Stimulated activated CD8-positive, alpha-beta memory T cell treated with anti-CD3 and anti-CD28 coated beads, Interleukin-4, amount 100 ng/mL, for 48 hours (primary cell): ENCODE measurements at regions not wholly inside any gene's neighbourhood (a gene's known extent, or its start where the extent isn't known, plus 50 kb on each side); places are given as distances from the start of the nearest gene placed in this dataset.

ENCODE experiments used
- DNase-seq: peaks from one replicate; pipeline ENCODE4 v3.0.0-alpha.2; 2020

DNA sequence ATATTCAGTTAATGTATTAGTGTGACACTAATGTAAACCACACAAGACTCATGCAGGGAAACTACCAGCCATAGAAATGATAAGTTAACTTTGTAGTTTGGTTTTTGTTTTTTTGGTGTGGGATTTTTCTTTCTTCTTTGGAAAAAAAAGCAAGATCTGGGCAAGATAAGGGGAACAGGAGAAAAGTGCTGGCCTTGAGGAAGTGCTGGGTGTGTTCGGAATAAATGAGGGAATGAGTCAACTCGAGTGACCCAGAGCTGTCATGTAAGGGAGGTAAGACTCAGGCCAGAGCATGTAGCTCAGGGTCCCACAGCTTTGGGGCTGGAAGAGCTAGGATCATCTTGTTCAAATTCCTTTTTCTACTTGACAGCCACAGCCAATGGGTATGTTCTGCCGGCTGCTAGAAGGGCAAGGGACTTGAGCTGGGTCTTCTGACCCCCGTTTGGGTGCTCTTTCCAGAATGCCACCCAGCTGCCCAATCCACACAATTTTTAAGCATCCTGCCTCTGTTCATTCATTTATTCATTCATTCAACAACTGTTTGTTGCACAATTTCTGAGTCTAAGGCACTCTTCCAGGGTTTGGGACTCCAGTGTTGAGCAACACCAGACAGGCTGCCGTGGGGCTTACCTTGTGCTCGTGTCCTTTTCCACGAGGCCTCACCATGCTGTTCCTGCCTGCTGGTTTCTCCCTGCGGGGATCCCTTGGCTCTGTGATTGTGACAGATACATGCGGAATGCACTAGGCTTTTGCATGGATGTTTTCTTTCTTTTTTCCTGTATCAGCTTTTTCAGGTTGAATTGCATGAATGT lies 54.5 kb downstream of the CLDN34 start:
- DNase-seq = no peak

DNA sequence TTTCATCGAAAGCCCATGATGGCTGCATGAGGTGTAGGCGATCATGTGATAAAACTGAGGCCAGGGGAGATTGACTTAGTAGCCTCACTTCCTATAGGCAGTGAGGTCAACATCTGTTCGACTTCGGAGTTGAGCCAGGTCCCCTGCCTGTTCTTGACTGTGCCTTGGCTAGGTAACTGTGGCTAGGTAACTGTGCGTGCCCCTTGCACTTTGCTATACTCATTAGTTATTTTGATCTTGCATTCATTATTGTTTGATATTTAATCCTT lies 55.0 kb downstream of the CLDN34 start:
- no peak for DNase-seq

GRCh38 chrX:10022580-10023245 lies 55.6 kb downstream of the CLDN34 start:
- DNase-seq = no peak

DNA sequence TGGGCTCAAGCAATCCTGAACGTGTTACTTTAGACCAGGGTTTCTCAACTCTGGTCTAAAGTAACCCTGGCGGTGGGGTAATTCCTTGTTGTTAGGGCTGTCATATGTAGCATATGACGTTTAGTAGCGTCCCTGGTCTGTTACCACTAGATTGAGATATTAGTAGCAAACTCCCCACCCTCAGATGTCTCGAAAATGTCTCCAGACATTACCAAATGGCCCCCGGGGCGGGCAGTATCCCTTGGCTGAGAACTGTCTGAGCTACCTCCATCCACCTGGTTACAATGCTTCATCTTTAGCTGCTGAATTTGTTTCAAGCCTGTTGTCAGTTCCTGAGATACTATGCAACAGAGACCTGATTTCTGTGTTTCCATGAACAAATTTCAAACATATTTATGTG lies 56.7 kb downstream of the CLDN34 start:
- no peak for DNase-seq

DNA sequence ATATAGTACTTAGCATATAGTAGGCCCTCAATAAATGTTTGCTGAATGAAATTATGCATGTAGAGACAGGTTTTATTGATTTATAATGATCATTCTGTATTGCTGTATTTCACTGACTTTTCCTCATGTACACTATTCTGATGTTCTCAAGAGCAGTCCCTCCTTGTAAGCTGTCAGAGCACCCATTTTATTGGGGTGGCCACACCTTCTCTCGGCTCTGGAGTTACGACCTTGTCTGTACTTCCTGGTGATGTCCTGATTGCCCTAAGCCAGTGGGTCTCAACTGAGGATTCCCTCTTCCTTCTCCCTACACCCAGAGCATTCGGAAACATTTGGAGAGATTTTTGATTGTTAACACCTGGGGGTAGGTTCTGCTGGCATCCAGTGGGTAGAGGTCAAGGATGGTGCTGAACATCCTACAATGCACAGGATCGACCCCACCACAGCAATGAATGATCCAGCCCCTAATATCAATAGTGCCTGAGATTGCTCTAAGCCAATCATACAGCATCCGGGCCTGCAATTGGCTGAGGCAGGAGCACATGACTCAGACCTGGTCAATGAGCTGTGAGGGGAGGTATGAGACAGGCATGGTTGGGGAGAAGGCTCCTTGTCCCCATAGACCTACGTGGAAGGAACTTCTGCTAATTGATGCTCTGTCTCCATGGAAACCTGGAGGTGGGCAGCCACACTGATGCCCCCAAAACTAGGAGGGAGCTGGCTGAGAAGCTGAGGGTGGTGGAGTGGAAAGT lies 58.8 kb downstream of the CLDN34 start:
- no peak for DNase-seq

GRCh38 chrX:10028283-10029104 lies 61.3 kb downstream of the CLDN34 start:
- no peak for DNase-seq

DNA sequence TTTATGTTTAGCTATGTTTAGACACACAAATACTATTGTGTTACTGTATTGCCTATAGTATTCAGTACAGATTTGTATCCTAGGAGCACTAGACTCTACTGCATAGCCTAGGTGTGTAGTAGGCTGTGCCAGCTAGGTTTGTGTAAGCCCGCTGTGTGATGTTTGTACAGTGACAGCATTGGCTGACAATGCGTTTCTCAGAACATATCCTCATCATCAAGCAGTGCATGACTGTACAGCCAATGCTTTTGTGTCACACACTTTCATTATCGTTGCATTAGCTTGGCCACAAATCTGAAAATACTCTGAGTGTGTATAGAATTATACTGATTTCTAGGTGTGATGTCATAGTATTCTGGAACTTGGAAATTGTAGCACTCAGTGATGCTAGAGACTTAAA lies 63.4 kb downstream of the CLDN34 start:
- no peak for DNase-seq

- DNase-seq = no peak
Measured at GRCh38 chrX:10031746-10032145, 64.6 kb downstream of the CLDN34 start.

- no peak for DNase-seq
Measured at GRCh38 chrX:10032147-10032546, 65.0 kb downstream of the CLDN34 start.

DNA sequence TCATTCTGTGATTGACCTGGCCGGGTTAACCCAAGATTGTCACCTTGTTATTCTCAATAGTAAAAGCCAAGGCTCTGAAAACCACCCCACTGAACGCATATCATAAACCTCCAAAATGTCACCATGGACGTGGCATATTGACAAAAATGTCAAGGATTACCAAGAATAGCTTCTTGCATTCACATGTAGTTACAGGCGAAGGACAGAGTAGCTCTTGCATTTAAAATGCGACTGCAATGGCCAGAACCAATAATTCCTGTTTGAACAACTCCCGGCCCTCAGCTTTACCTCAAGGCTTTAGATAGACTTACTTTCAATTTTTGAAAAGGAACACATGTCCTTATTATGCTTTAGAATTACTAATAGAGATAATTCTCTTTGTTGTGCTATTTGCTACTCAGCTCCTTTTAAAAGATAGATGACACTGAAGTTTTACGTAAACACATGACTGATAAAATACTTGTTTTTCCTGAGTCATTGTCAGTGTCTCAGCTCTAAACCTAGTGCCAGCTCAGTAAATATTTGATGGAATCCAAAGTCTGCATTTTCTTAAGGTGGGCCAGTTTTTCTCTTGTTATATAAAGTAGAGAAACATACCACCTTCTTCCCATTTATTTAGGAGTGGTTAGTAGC lies 66.3 kb downstream of the CLDN34 start:
- DNase-seq = no peak

GRCh38 chrX:10034740-10035260 lies 67.6 kb downstream of the CLDN34 start:
- no peak for DNase-seq

GRCh38 chrX:10038585-10038984 lies 71.4 kb downstream of the CLDN34 start:
- DNase-seq = no peak

DNA sequence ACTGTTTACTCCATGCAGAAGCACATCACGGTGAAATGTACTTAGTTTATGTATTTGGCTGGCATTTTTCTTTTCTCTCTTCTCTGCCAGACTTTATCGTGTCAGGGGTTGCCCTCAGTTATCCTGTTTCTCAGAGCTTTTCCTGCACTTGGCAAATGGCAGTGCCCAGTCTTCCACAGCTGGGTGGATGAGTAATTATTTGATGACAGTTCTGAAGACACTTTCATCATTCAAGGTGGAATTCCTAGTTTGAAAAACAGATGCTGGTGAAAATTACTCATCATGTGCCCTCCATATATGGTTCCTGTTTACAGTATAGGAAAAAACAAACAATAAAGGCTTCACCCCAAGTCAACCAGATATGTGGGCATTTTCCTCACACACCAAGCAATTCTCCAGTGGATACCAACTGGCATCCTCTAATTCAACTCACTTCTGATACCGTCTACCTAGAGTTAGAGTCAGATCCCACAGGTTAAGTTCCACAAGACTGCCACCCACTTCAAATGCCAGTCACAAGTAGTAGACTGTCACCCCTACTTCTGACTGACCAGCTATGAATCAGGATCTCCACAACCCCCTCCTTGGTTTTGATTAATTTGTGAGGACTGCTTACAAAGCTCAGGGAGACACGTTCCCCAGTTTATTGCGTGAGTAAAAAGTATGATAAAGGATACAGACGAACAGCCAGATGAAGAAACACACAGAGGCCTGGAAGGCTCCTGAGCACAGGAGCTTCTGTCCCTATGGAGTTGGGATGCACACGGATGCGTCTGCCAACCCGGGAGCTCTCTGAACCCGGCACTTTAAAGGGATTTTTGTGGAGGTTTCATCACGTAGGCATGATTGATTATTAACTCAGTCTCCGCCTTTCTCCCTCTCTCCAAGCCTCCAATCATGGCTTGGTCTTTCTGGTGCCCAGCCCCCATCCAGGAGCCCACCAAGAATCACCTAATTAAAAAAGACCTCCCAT lies 72.9 kb downstream of the CLDN34 start:
- DNase-seq = no peak

- DNase-seq = no peak
Measured at GRCh38 chrX:10040961-10041360, 73.8 kb downstream of the CLDN34 start.

- DNase-seq = no peak
Measured at GRCh38 chrX:10041383-10041782, 74.2 kb downstream of the CLDN34 start.

DNA sequence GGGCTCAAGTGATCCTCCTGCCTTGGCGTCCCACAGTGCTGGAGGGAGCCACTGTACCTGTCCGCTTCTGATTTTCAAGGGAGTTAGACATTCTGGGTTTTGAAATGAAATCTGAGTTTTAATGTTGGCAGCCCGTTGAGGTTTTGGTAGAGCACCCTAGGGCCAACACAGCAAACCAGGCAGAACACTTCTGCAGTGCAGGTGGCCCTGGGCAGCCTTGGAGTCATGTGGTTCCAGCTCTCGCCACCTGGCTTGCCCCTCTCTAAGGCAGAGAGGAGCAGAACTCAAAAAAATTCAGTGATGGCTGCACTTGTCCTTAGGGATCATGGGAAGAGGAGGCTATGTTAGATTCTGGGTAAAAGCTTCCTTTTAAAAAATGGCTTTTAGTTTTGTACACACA lies 74.9 kb downstream of the CLDN34 start:
- DNase-seq = no peak

GRCh38 chrX:10043386-10043785 lies 76.2 kb downstream of the CLDN34 start:
- no peak for DNase-seq

GRCh38 chrX:10044021-10044420 lies 76.9 kb downstream of the CLDN34 start:
- no peak for DNase-seq

GRCh38 chrX:10045327-10046000 lies 78.3 kb downstream of the CLDN34 start:
- DNase-seq = no peak

GRCh38 chrX:10047133-10047532 lies 80.0 kb downstream of the CLDN34 start:
- DNase-seq = no peak

- DNase-seq = no peak
Measured at GRCh38 chrX:10047631-10048030, 80.5 kb downstream of the CLDN34 start.
